ENCODE measurements at regions not wholly inside any gene's neighbourhood (a gene's known extent, or its start where the extent isn't known, plus 50 kb on each side); places are given as distances from the start of the nearest gene placed in this dataset.

GRCh38 chr7:35536396-35536826, 158.5 kb downstream of the HERPUD2 start:
- no peak for DNase-seq (ENCODE audit: low read depth in 1 of 2, low spot score in 1 of 2)

DNA sequence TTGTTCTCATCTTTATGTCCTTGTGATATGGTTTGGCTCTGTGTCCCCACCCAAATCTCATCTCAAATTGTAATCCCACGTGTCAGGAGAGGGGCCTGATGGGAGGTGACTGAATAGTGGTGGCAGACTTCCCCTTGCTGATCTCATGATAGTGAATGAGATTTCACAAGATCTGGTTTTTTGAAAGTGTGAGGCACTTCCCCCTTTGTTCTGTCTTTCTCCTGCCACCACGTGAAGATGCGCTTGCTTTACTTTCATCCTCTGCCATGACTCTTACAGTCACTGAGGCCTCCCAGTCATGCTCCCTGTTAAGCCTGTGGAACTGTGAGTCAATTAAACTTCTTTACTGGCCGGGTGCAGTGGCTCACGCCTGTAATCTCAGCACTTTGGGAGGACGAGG, 161.0 kb downstream of the HERPUD2 start:
- no peak for DNase-seq (ENCODE audit: low read depth in 1 of 2, low spot score in 1 of 2)

DNA sequence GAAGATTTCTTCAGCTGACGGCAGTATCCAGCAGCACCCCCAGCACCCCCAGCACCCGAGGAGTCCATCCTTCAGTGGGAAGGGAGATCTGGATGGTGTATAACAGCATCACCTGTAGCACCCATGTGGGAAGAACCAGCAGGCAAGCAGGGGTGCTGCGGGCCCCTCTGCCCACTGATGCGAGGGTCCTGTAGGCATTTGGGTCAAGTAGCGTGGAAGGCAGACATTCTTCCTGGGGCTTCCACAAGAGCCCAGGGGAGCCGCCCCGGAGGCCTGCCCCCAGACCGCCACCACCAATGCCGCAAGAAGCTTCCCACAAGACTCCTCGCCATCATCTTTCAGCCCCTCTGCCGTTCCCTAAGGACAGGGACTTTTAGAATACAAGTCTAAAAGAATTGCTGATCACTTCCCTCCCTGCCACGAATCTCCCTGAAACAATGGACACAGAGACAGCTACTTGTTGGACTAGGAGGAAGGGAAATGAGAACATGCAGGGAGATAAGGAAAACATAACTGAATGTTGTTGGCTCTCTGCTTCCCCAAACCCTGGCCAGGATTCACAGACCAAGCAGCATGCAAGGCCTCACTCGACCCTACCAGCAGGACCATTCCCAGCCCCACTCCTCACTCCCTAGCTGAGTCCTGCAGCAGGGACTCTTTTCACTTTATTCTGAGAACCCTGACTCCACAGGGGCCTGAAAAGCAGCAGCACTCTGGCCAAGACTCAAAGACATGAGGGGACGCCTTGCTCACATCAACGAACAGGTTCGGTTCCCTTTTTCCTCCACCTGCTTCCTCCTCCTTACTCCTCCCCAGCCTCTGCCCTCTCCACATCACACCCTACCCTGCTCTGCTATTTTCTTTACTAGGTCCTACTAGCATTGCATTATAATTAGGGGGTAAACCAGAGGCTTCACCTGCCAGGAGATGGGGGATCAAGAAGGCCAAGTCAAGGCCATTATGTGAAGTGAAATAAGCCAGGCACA, 164.5 kb downstream of the HERPUD2 start:
- DNase-seq (ENCODE audit: low read depth in 1 of 2, low spot score in 1 of 2), result no peak

DNA sequence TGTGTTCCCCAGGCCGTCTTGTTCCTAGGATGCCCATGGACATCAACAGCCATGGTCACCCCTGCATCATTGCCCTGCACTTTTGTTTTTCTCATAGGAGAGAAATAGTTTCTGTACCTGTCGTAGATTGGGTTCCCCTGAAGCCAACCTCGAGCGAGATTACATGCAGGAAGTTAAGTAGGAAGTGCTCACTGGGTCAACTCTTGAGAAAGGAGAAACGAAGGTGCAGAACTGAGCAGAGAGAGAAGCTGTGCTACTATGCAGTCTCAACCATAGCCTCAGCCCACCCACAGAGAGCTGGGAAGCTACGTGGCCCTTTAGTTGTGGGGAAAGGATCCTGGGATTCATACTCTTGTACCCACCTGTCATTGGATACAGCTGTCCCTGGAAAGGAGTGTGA, 165.2 kb downstream of the HERPUD2 start:
- DNase-seq (ENCODE audit: low read depth in 1 of 2, low spot score in 1 of 2), result no peak

DNA sequence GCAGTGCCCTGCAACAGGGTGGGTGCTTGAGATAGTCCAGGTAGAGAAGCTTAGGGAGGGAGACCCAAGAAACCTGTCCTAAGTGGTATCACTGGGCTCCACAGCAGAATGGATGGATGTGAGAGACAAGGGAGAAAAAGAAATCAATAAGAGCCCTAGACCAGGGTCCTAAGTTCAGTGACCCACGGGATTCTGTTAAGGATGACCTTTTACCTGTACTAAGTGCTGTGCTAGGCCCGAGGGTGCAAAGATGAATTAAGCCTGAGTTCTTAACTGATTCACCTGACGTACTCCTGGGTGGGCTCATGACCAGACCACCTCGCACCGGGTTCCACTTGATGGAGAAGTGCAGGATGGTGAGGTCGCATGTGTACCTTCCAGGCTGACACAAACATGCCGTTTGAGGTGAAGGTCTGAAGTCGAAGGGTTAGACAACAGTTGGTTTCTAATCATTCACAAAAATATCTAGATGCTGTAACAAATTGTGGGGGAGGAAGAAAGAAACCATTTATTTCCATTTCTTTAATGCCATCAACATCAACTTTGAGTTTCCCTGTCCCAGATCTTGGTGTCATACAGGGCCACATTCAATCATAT, 166.5 kb downstream of the HERPUD2 start:
- no peak for DNase-seq (ENCODE audit: low read depth in 1 of 2, low spot score in 1 of 2)

- DNase-seq (ENCODE audit: low read depth in 1 of 2, low spot score in 1 of 2), result no peak
Measured at GRCh38 chr7:35526645-35527044, 168.3 kb downstream of the HERPUD2 start.

- DNase-seq (ENCODE audit: low read depth in 1 of 2, low spot score in 1 of 2), result no peak
Measured at GRCh38 chr7:35524112-35524804, 170.7 kb downstream of the HERPUD2 start.

DNA sequence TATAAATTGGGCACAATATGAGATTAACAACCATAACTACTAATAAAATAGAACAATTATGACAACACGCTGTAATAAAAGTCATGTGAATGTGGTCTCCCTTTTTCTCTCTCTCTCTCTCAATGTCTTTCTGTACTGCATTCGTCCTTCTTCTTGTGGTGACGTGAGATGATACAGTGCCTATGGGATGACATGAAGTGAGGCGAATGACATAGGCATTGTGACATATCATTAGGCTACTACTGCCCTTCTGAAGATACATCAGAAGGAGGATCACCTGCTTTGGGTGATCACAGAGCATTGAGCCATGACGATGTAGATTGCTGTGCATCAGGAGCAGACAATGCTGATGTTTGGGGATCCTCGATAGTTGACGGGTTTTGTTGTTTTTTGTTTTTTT, 171.6 kb downstream of the HERPUD2 start:
- no peak for DNase-seq (ENCODE audit: low read depth in 1 of 2, low spot score in 1 of 2)

- DNase-seq (ENCODE audit: low read depth in 1 of 2, low spot score in 1 of 2), result no peak
Measured at GRCh38 chr7:35522697-35523096, 172.2 kb downstream of the HERPUD2 start.

GRCh38 chr7:35521941-35522340, 173.0 kb downstream of the HERPUD2 start:
- DNase-seq (ENCODE audit: low read depth in 1 of 2, low spot score in 1 of 2), result no peak

DNA sequence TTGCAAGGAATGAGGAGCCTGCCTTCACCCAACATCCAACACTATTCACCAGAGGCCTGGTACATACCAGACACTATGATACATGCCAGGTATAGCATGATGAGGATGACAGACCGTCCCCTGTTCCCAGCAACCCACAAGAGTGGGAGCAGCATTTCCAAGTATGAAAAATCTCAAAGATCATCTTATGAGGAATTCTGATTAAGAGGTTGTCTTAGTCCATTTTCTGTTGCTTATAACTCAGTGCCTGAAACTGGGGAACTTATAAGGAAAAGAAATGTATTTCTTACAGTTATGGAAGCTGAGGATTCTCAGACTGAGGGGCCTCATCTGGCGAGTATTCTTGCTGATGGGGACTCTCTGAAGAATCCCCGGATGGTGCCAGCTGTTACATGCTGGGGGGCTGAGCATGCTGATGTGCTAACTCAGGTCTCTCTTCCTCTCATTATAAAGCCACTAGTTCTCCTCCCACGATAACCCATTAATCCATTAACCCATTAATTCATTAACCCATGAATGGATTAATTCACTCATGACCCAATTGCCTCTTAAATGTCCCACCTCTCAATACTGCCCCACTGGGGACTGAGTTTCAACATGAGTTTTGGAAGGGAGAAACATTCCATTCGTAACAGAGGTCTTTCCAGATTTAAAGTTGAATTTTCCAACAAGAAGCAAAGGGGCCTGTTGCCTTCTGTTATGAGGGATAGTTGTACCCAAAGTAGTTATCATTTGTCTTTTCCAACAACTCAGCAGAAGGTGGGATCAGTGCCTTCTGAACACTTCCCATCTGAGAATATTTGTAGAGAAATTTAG, 173.9 kb downstream of the HERPUD2 start:
- DNase-seq (ENCODE audit: low read depth in 1 of 2, low spot score in 1 of 2), result no peak

GRCh38 chr7:35519971-35520809, 174.7 kb downstream of the HERPUD2 start:
- peak in 1 of 2 donors; percentile 6 for DNase-seq (ENCODE audit: low read depth in 1 of 2, low spot score in 1 of 2)

DNA sequence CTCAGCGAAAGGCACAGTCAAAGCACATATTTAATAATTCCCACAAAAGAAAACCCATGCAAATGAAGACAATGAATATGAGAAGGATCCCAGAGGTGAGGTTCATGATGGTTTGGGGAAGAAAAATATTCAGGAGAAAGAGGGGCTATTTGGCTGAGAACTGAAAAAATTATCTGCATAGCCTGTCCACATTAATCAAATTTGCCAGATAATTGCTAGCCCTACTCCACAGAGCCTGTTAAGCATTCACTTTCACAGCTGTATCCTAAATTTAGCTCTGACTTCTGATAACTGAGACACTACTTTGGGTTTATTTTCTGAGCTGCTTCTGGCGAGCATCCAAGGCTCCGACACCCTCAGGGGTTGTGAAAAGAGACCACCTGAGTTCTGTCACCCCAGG, 176.2 kb downstream of the HERPUD2 start:
- no peak for DNase-seq (ENCODE audit: low read depth in 1 of 2, low spot score in 1 of 2)

DNA sequence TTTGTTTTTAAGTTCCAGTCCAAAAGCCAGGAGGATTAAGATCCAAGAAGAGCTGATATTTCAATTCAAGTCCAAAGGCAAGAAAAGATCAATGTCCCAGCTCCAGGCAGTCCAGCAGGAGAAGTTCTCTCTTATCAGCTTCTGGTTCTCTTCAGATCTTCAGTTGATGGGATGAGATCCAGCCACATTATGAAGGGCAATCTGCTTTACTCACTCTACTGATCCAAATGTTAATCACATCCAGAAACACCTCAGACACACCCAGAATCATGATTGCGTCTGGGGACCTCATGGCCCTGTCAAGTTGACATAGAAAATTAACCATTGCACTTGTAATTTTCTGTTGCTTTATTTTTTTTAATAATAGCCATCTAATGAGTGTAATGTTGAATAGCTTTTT, 178.4 kb downstream of the HERPUD2 start:
- no peak for DNase-seq (ENCODE audit: low read depth in 1 of 2, low spot score in 1 of 2)

DNA sequence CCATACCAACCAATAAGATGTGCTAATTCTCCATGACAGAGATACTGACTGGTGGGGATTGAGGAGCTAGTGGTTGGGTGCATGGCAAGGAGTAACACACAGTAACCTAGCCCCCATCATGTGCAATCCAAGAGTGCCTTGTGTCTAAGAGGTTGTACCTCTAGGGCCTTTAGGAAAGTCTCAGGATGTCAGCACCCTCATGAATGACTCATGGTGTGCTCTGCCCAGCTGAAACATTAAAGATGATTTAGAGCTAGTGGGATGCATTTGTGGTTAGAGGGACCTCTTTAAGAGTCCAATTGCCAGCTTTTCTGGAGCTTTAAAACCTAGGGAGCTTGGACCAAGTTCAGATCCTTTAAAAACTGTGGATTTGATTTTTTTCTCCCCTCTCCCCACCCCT, 181.1 kb downstream of the HERPUD2 start:
- no peak for DNase-seq (ENCODE audit: low read depth in 1 of 2, low spot score in 1 of 2)

- no peak for DNase-seq (ENCODE audit: low read depth in 1 of 2, low spot score in 1 of 2)
Measured at GRCh38 chr7:35513195-35513594, 181.7 kb downstream of the HERPUD2 start.

DNA sequence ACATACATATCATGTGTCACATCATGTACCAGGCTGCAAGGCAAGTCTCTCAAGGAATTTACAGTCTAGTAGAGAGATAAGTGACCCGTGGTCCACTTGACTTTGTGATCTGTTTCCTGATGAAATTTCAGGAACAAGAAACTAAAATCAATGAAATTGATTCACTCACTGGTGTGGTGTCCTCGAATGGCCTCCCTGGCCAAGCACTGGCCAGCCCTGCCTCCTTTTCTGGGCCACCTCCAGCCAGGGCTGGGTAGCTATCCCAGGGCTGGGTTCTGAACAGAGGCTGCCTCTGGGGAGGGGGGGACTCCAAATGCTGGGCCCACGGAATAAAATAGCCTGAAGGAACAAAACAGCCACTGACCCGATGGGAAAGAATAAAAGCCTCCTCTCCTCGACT, 182.2 kb downstream of the HERPUD2 start:
- DNase-seq (ENCODE audit: low read depth in 1 of 2, low spot score in 1 of 2), result no peak

DNA sequence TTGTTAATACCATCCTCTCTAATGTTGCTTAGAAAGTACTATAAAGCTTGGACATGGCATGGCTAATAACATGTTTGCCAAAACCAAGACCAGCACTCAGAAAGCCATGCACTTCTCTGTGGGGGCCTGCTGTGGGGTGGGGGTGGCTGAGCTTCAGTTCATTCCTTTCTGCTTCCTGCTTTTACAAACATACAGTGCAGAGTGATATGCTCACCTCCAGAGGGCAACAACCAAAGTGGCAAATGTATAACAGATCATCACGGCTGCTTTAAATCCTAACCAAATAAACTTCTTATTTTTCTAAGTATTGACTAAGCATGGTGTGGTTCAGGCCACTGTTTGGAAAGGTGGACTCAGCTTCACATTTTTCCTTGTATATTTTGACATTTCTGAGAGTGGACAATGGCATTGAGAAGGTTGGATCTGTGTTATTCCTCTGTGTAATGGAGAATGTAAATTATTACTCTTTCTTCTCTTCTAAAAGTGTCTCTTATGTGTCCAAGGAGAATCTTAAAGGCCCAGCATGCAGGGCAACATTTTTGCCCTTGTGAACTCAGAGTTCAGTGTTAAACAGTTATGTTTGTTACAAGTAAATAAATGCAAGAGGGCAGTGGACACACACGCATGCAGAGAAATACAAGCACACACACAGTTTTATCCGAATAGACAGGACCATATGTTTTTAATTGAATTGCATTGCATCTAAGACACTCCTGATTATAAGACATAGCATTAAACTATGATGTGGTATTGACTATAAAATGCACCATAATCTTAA, 186.1 kb downstream of the HERPUD2 start:
- no peak for DNase-seq (ENCODE audit: low read depth in 1 of 2, low spot score in 1 of 2)

GRCh38 chr7:35505066-35505465, 189.9 kb downstream of the HERPUD2 start:
- no peak for DNase-seq (ENCODE audit: low read depth in 1 of 2, low spot score in 1 of 2)
